GM23248 (cell line): ENCODE measurements at regions not wholly inside any gene's neighbourhood (a gene's known extent, or its start where the extent isn't known, plus 50 kb on each side); places are given as distances from the start of the nearest gene placed in this dataset.

ENCODE experiments used
- EZH2 ChIP-seq: fragments of 200-600 bp; sonication (generic); IDR thresholded peaks from 2 replicates; pipeline ENCODE4 v1.6.1; 2018; ENCODE audit warnings: antibody characterized with exemption, mild to moderate bottlenecking; ENCODE audit not compliant: insufficient read depth, poor library complexity, severe bottlenecking
- EZH2phosphoT487 ChIP-seq: fragments of 200-600 bp; sonication (generic); IDR thresholded peaks from 2 replicates; pipeline ENCODE4 v1.6.1; 2018; ENCODE audit warnings: antibody characterized with exemption, moderate library complexity, mild to moderate bottlenecking, low read depth; ENCODE audit not compliant: insufficient read depth

- TF ChIP-seq EZH2phosphoT487 (0 out of 2 replicates have a peak, but pooled peaks have one; percentile 29), EZH2 (no peak)
Observed at GRCh38 chr17:72422505-72423285, 301.9 kb downstream of the SOX9 start.
